GM18502 (cell line): ENCODE measurements at regions not wholly inside any gene's neighbourhood (a gene's known extent, or its start where the extent isn't known, plus 50 kb on each side); places are given as distances from the start of the nearest gene placed in this dataset.
A peak's percentile ranks its signal among the peaks of the same experiment; 100 is the strongest.
"Not testable (repeated sequence)": the region's sequence is repeated elsewhere in the genome, so short reads cannot be mapped to it uniquely, and the experiment has no call there.

ENCODE experiments used
- ATAC-seq: cut with Tn5 transposase; IDR thresholded peaks from one replicate; pipeline ENCODE4 v1.9.1; 2021; ENCODE audit warnings: mild to moderate bottlenecking; ENCODE audit not compliant: unreplicated experiment, poor library complexity

DNA sequence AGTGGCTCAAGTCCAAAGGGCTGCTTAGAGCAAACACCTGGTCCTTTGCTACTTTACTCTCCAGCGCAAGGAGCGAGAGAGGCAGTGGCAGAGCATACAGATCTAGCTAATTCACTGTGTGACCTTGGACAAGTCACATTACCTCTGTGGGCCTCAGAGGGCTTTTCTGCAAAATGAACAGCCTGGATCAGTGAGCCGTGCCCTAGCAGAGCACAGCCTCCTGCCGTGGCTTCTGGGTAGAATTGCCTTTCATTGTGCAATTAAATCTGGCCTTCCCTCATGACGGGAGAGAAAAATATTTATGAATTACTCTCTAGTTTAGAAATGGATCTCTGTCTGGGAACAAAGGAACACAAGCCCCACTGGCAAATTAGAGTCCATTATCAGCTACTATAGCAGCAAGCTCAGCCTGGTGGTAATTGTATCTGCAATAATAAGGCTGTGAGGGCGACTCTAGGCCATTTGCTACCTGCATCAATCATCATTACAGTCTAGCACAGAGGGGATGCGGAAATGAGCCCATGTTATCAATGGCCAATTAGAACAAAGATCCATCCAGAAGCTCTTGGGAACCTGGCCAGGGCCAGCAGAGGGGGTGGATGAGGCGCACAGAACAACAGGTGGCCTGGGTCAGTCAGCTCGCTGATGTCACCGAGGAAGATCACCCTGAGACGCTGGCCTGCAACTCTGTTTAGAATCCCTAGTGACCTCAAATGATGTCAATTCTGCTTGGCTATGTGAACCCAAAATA is 114.2 kb upstream of the LY86 start:
- no peak for ATAC-seq

DNA sequence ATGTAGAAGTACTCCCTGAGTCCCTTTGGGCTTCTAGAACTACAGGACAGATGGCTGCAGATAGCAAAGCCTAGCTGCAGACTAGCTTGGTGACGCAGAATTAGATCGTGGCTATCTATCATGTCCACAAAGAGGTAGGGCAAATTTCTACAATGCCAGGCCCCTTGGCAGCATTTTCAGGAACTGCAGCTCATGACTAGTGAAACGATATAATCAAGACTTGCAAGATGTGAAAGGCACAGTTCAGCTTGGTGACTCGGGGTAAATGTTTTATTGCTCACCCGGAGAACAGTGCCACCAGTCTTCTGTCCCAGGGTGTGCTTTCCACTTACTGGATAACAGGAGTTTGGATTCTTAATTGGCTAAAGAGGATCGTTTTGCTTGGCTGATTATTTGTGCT is 108.7 kb upstream of the LY86 start:
- no peak for ATAC-seq

DNA sequence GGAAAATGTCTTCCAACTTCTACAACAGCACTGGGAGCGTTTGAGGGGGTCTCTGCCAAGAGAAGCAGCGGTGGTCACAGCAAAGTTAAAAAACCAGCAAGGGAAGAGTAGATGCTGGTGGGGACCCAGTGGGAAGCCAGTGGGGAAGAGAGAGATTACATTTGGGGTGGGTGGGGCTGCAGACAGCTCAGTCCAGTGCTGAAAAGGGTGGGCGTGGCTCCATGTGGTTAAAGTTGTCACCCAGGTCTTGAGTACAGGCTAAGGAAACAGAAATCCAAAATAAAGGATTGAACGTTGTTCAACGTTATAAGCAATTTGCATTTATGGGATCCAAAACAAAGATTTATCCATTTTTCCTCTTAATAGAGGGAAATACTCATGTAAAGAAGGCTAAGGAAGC is 106.3 kb upstream of the LY86 start:
- ATAC-seq = no peak

- no peak for ATAC-seq
Measured at GRCh38 chr6:6483168-6483567, 105.4 kb upstream of the LY86 start.

DNA sequence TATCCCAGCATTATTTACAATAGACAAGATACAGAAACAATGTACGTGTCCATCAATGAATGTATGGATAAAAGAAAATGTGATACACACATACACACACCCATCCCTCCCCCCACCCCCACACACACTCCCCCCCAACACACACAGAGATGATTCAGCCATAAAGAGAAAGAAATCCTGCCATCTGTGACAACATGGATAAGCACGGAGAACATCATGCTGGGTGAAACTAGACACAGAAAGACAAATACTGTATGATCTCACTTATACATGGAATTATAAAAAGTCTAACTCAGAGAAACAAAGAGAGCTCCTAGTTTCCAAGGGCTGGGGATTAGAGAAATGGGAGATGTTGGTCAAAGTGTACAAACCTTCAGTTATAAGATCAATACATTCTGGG is 104.8 kb upstream of the LY86 start:
- ATAC-seq = no peak

DNA sequence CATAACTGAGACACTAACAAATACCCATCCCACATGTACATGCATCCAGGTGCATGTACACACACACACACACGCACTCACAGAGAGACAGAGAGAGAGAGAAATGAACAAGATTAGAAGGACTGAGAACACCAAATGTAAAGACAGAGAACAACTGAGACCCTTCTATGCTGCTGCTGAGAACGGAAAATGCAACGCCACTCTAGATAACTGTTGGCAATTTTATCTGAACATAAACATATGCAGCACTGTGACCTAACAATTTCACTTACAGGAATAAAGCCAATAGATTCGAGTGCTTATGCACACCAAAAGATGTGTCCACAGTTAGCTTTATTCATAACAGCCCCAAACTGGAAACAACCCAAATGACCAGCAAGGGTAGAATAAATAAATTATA is 103.8 kb upstream of the LY86 start:
- no peak for ATAC-seq

DNA sequence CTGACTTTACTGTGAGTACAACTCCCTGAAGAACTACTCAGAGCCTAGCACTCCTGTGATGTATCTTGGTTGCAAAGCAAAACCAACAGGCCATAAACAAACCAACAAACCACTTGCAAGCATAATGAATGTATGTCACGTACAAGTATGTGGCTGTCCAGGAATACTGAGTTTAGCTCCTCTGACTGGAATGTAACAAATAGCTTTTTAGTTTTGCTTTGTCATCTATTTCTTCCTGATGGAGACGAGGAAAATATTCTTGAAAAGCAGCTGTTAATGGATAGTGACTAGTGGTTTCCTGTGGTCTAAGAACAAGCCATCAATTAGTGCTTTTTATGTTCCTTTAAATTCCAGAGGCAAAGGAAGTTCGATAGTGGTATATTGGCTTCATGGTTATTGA is 101.9 kb upstream of the LY86 start:
- no peak for ATAC-seq

- ATAC-seq = no peak
Measured at GRCh38 chr6:6491761-6492160, 96.8 kb upstream of the LY86 start.

DNA sequence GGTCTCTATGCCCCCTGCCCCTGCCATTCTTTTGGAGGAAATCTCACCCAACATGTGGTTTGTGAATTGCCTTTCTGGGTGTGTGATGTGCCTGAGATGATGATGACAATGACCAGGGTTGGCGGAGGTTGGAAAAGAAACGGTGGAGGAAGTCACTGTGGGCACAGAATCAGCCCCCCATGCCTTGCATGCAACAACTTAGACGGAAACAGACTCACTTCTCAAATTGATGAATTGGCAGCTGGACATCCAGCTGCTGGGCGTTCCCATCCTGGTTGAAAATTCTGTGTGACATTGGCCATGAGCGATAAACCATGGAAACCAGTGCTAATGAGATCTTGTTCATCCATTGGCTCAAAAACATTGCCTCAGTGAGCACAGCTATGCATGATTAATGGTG is 95.8 kb upstream of the LY86 start:
- no peak for ATAC-seq

- not testable (repeated sequence) for ATAC-seq
Measured at GRCh38 chr6:6494139-6494538, 94.4 kb upstream of the LY86 start.

- no peak for ATAC-seq
Measured at GRCh38 chr6:6494677-6495076, 93.8 kb upstream of the LY86 start.

GRCh38 chr6:6495851-6496250 is 92.7 kb upstream of the LY86 start:
- no peak for ATAC-seq

DNA sequence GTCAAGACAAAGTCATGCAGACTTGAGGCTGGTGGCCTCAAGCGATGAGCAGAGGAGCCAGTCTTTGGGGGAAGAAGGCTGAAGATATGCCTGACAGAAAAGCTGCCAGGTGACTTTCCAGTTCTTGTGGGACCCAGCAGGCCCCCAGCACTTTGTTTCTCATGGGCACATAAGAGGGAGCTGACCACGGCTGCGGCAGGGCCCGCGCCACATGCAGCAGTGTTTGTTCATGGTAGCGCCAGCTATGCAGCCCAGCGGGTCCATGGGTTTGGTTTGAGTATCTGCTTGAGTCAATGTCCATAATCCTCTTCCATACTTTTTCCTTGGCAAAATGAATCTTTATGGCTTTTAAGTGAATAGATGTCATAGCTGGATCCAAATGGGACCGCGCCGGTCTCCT is 91.0 kb upstream of the LY86 start:
- ATAC-seq = no peak

- ATAC-seq = no peak
Measured at GRCh38 chr6:6497976-6498375, 90.5 kb upstream of the LY86 start.

DNA sequence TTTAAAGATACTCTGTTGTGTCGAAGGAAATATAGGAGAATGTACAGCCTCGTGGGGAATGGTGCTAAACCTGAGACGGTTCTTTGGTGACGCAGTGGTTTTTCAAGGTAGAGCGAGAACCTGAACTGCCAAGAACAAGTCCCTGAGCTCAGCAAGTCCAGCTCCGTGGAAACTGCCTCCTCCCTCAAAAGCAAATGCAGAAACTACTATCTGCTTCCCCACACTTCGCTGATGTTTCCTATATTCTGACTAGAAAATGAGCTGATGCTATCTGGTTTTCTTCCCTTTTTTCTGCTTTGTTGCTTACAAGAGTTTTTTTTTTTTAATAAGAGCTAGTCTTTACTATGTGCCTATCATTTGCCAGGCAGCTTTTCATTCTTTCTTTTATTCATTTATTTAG is 85.3 kb upstream of the LY86 start:
- no peak for ATAC-seq

- no peak for ATAC-seq
Measured at GRCh38 chr6:6505111-6505510, 83.4 kb upstream of the LY86 start.

GRCh38 chr6:6508643-6509042 is 79.9 kb upstream of the LY86 start:
- no peak for ATAC-seq

DNA sequence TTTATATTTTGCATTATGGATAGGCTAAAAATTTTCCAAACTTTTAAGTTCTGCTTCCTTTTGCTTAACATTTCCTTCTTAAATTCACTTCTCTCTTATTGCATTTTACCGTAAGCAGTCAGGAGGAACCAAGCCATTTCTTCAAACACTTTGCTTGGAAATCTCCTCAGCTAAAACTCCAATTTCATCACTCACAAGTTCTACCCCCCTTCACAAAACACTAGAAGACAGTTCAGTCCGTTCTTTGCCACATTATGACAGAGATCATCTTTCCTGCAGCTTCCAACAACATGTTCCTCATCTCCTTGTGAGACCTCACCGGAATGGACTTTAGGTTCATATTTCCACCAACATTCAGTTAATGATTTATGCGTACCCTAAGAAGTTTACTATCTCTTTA is 79.2 kb upstream of the LY86 start:
- ATAC-seq = no peak

DNA sequence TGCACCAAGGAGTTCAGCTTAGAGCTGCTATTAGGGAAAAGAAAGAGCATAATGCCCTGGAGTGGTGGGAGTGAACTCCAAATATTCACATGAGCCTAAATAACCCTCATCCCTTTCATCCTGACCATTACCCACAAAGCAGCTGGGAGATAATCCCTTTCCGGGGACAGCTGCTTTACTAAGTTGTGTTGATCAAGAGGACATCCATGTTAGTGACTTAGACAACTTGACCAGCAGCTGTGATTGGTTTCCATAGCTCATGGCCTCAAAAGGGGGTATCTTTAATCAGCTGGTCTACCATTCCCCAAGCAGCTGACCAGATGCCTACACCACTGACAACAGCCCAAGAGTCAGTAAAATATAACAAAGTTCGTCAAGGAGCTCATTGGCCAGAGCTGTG is 75.8 kb upstream of the LY86 start:
- ATAC-seq = no peak

DNA sequence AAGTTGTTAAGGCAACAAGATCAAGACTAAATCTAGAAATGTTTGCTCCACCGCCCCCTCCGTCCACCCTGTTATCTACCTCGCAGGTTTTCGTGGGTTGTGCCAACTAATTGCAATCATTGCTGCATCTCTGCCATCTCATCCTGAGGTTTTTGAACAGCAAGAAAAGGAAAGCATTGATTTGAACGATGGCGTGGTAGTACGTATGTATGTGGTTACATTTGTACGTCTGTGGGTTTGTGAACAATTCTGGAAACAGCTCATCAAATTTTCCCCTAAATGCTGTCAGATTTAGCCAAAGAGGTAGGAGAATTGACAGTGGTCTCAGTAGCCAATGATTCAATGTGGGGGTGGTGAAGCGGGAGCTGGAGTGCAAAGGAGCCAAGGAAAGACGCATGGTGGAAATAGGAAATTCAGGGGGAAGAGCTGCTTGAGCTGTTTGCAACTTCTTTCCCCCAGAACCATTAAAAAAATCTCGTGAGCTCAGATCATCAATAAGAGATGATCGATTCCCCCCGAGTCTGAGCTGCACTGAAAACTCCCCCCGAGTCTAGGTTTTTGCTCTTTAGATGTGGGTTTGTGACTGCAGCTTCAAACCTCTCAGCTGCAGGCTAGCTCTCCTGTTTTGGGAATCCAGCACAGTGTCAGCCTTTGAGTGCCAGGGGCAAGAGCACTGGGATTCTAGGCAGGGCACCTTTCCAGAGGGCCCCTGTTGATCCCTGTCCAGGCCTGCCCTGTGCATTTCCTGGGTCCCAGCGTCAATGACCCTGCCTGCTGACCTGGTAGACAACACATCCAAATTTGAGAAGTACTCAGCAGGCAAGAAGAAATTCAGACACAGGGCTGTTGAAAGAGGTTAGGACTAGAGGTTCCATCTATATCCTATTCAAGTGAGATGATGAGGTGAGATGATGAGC is 72.6 kb upstream of the LY86 start:
- ATAC-seq = peak; percentile 81

DNA sequence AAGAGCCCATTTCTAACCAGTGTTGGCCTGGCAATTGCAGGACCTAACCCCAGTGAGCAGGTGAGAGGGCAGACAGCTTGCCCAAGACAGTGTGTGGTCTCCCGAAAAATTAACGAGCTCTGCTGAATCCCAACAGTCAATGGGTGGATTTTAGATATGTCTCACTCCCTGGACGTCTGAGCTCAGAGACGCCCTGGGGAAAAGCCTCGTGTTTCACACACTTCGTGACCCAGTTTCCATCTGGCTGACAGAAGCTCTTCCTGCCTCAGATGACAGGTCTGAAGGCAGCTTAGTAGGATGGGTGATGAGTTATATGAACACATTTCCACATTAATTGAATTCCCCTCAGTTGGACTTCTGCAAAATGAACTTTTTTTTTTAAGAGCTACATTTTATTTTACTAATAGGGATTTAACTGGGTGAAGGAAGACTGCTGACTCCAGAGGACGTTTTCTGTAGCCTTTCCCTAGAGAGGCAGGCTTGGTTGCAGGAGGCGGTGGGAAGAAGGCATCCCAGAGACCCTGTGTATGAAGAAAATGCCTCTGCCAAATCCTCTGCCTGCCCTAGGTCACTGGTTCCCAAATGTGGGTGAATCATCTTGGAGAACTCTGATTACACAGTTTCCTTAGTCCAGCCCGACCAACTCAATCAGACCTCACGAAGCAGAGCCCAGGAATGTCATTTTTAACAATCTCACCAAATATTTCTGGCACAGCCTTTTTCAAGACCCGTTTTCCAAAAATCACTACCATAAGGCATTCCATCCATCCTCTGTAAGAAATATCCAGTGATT is 71.7 kb upstream of the LY86 start:
- no peak for ATAC-seq
